HG03460 (cell line): ENCODE measurements at regions not wholly inside any gene's neighbourhood (a gene's known extent, or its start where the extent isn't known, plus 50 kb on each side); places are given as distances from the start of the nearest gene placed in this dataset.
"Not testable (repeated sequence)": the region's sequence is repeated elsewhere in the genome, so short reads cannot be mapped to it uniquely, and the experiment has no call there.

Experiments used
- ATAC-seq: cut with Tn5 transposase; IDR thresholded peaks from one replicate; pipeline ENCODE4 v1.9.1; 2021; ENCODE audit not compliant: unreplicated experiment

- ATAC-seq, result no peak
These were observed 693.8 kb downstream of the DNAH5 start for GRCh38 chr5:13250464-13251291.

- ATAC-seq, result no peak
These were observed 694.6 kb downstream of the DNAH5 start for GRCh38 chr5:13249854-13250253.

- no peak for ATAC-seq
These were observed 696.2 kb downstream of the DNAH5 start for GRCh38 chr5:13248253-13248652.

- no peak for ATAC-seq
These were observed 698.4 kb downstream of the DNAH5 start for GRCh38 chr5:13246053-13246452.

GRCh38 chr5:13244151-13244550 is 700.3 kb downstream of the DNAH5 start:
- ATAC-seq, result no peak

GRCh38 chr5:13227513-13227912 is 717.0 kb downstream of the DNAH5 start:
- no peak for ATAC-seq

- ATAC-seq, result no peak
These were observed 726.0 kb downstream of the DNAH5 start for GRCh38 chr5:13218518-13218917.

GRCh38 chr5:13217636-13218035 is 726.9 kb downstream of the DNAH5 start:
- ATAC-seq, result no peak

- no peak for ATAC-seq
These were observed 728.7 kb downstream of the DNAH5 start for GRCh38 chr5:13215806-13216205.

- ATAC-seq, result no peak
These were observed 729.1 kb downstream of the DNAH5 start for GRCh38 chr5:13215370-13215769.

GRCh38 chr5:13214182-13214581 is 730.3 kb downstream of the DNAH5 start:
- ATAC-seq, result no peak

- ATAC-seq, result no peak
These were observed 731.6 kb downstream of the DNAH5 start for GRCh38 chr5:13212886-13213285.

GRCh38 chr5:13211064-13211463 is 733.4 kb downstream of the DNAH5 start:
- no peak for ATAC-seq

GRCh38 chr5:13207112-13207511 is 737.4 kb downstream of the DNAH5 start:
- ATAC-seq, result no peak

- no peak for ATAC-seq
These were observed 743.5 kb downstream of the DNAH5 start for GRCh38 chr5:13201022-13201421.

- ATAC-seq, result not testable (repeated sequence)
These were observed 746.3 kb downstream of the DNAH5 start for GRCh38 chr5:13198226-13198625.

GRCh38 chr5:13189532-13189931 is 755.0 kb downstream of the DNAH5 start:
- no peak for ATAC-seq

- no peak for ATAC-seq
These were observed 756.1 kb downstream of the DNAH5 start for GRCh38 chr5:13188371-13188770.

GRCh38 chr5:13187186-13187585 is 757.3 kb downstream of the DNAH5 start:
- no peak for ATAC-seq

- no peak for ATAC-seq
These were observed 758.3 kb downstream of the DNAH5 start for GRCh38 chr5:13186177-13186576.

GRCh38 chr5:13179407-13180087 is 764.9 kb downstream of the DNAH5 start:
- ATAC-seq, result no peak

- ATAC-seq, result no peak
These were observed 800.9 kb downstream of the DNAH5 start for GRCh38 chr5:13143630-13144029.
